ENCODE measurements at regions not wholly inside any gene's neighbourhood (a gene's known extent, or its start where the extent isn't known, plus 50 kb on each side); places are given as distances from the start of the nearest gene placed in this dataset.
"Not testable (repeated sequence)": the region's sequence is repeated elsewhere in the genome, so short reads cannot be mapped to it uniquely, and the experiment has no call there.

DNA sequence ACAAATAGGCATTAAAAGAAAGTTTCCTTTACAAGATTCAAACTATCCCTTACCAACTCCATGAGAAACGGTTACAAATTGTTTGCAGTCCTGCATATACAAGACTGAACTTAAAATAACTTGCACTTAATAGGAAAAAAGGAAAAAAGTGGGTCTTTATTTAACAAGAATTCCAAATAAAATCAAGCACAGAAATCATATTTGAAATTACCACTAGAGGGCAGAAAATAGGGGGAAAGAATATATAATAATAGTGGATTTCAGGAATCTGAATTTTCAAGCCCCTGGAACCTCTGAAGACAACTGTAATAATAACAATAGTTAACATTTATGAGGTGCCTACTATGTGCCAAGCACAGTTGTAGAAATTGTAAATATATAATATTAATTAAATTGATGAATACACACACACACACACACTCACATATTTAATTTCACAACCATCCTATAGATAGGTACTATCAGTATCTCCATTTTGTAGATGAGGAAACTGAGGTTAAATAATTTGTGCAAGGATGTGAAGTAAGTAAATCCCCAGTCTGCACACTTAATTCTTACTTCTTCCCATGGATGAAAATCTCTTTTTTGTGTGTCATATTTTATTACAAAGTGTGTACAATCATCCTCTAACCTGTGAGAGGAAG lies 262.6 kb downstream of the SRGAP2C start:
- H3K4me3 ChIP-seq (ENCODE audit: low read depth in 1 of 2, low read length in 2 of 2); DNase-seq; H3K36me3 ChIP-seq (ENCODE audit: insufficient read depth, low read length); H3K9ac ChIP-seq (ENCODE audit: low read depth, low read length); ATAC-seq (ENCODE audit: insufficient read depth, low read depth); H3K27ac ChIP-seq (ENCODE audit: low read length); H3K4me2 ChIP-seq (ENCODE audit: insufficient read depth, low read length); H2AFZ ChIP-seq (ENCODE audit: low read depth, low read length); H3K79me2 ChIP-seq (ENCODE audit: insufficient read depth, low read length); H4K20me1 ChIP-seq (ENCODE audit: insufficient read depth, low read length); H3K9me3 ChIP-seq (ENCODE audit: insufficient read depth, low read length, severe bottlenecking); H3K27me3 ChIP-seq (ENCODE audit: insufficient read depth, low read length, poor library complexity); H3K4me1 ChIP-seq (ENCODE audit: insufficient read depth, low read length): not testable (repeated sequence)
- TF ChIP-seq, protein P1, sequence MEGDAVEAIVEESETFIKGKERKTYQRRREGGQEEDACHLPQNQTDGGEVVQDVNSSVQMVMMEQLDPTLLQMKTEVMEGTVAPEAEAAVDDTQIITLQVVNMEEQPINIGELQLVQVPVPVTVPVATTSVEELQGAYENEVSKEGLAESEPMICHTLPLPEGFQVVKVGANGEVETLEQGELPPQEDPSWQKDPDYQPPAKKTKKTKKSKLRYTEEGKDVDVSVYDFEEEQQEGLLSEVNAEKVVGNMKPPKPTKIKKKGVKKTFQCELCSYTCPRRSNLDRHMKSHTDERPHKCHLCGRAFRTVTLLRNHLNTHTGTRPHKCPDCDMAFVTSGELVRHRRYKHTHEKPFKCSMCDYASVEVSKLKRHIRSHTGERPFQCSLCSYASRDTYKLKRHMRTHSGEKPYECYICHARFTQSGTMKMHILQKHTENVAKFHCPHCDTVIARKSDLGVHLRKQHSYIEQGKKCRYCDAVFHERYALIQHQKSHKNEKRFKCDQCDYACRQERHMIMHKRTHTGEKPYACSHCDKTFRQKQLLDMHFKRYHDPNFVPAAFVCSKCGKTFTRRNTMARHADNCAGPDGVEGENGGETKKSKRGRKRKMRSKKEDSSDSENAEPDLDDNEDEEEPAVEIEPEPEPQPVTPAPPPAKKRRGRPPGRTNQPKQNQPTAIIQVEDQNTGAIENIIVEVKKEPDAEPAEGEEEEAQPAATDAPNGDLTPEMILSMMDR (IDR thresholded peaks at IDR 0.05; ENCODE audit: borderline replicate concordance, extremely low read depth, low read length, poor library complexity, severe bottlenecking): peak; percentile 59

DNA sequence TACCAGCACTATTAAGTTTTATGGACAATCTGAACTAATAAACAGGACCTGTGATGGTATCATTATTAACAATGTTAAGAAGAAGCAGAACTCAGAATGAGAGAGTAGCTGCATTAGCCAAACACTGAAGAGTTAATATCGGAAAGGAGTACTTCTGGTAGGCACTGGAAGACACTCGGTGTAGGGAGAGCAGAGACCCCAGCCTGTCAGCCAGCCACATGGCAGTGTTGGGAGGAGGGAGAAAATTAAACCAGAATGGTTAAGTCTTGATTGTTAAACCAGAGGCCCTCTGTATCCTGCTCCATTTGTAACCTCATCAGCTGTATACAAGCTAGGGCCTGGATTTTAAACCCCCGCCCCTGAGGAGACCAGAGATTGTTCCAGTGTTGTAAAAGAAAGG lies 263.3 kb downstream of the SRGAP2C start:
- not testable (repeated sequence) for H3K4me3 ChIP-seq (ENCODE audit: low read depth in 1 of 2, low read length in 2 of 2); H3K27ac ChIP-seq (ENCODE audit: low read length); H3K4me2 ChIP-seq (ENCODE audit: insufficient read depth, low read length); H3K79me2 ChIP-seq (ENCODE audit: insufficient read depth, low read length); H3K36me3 ChIP-seq (ENCODE audit: insufficient read depth, low read length); DNase-seq; H3K27me3 ChIP-seq (ENCODE audit: insufficient read depth, low read length, poor library complexity); H3K9me3 ChIP-seq (ENCODE audit: insufficient read depth, low read length, severe bottlenecking); H4K20me1 ChIP-seq (ENCODE audit: insufficient read depth, low read length); H3K4me1 ChIP-seq (ENCODE audit: insufficient read depth, low read length); H3K9ac ChIP-seq (ENCODE audit: low read depth, low read length); H2AFZ ChIP-seq (ENCODE audit: low read depth, low read length)
- peak; percentile 42; the same call in 1 of the 3 replicates for ATAC-seq (ENCODE audit: insufficient read depth, low read depth)

DNA sequence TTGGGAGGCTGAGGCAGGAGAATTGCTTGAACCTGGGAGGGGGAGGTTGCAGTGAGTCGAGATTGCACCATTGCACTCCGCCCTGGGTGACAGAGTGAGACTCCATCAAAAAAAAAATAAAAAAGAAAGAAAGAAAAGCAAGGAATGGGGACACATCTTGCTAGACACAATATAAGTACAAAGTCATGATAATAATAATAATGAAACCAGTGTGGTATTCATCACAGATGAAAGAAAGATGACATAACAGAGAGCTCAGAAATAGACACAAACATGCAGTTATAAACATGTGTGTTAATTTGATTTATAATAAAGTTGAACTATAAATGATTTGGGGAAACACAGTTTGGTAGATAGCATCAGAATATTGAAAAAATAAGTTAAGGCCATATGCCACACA lies 264.1 kb downstream of the SRGAP2C start:
- Histone ChIP-seq H2AFZ (ENCODE audit: low read depth, low read length) (no peak overlapping the region), H3K79me2 (ENCODE audit: insufficient read depth, low read length) (no peaks in the 10 kb centered on the region), H3K4me3 (ENCODE audit: low read depth in 1 of 2, low read length in 2 of 2) (no peak overlapping the region), H3K9ac (ENCODE audit: low read depth, low read length) (no peak overlapping the region), H3K4me1 (ENCODE audit: insufficient read depth, low read length) (no peaks in the 10 kb centered on the region), H4K20me1 (ENCODE audit: insufficient read depth, low read length) (no peaks in the 10 kb centered on the region), H3K4me2 (ENCODE audit: insufficient read depth, low read length) (no peak overlapping the region), H3K27ac (ENCODE audit: low read length) (no peak overlapping the region), H3K9me3 (ENCODE audit: insufficient read depth, low read length, severe bottlenecking) (no peaks in the 10 kb centered on the region), H3K36me3 (ENCODE audit: insufficient read depth, low read length) (no peaks in the 10 kb centered on the region), H3K27me3 (ENCODE audit: insufficient read depth, low read length, poor library complexity) (no peaks in the 10 kb centered on the region)
- ATAC-seq (ENCODE audit: insufficient read depth, low read depth) (no peak), DNase-seq (no peak)
- TF ChIP-seq, protein P1 (IDR thresholded peaks at IDR 0.05; ENCODE audit: borderline replicate concordance, extremely low read depth, low read length, poor library complexity, severe bottlenecking): no peak
- no peak for TF ChIP-seq EZH2 (IDR thresholded peaks at IDR 0.05; ENCODE audit: borderline replicate concordance, low read depth, low read length, severe bottlenecking)

DNA sequence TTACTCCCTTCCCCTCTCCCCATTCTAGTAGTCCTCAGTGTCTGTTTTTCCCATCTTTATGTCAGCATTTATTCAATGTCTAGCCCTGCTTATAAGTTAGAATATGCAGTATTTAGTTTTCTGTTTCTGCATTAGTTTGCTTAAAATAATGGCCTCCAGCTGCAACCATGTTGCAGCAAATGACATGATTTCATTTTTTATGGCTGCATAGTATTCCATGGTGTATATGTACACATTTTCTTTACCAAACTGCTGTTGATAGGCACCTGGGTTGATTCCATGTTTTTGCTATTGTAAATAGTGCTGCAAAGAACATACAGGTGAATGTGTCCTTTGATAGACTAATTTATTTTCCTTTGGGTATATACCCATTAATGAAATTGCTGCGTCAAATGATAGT lies 267.7 kb downstream of the SRGAP2C start:
- Histone ChIP-seq H3K9me3 (ENCODE audit: insufficient read depth, low read length, severe bottlenecking) (no peaks in the 10 kb centered on the region), H2AFZ (ENCODE audit: low read depth, low read length) (no peak overlapping the region), H3K79me2 (ENCODE audit: insufficient read depth, low read length) (no peaks in the 10 kb centered on the region), H3K36me3 (ENCODE audit: insufficient read depth, low read length) (no peaks in the 10 kb centered on the region), H3K27ac (ENCODE audit: low read length) (no peak overlapping the region), H3K4me2 (ENCODE audit: insufficient read depth, low read length) (no peak overlapping the region), H3K9ac (ENCODE audit: low read depth, low read length) (no peak overlapping the region), H3K27me3 (ENCODE audit: insufficient read depth, low read length, poor library complexity) (no peaks in the 10 kb centered on the region), H4K20me1 (ENCODE audit: insufficient read depth, low read length) (no peaks in the 10 kb centered on the region), H3K4me1 (ENCODE audit: insufficient read depth, low read length) (0 out of 2 replicates have a peak, but pooled peaks cover 3% of the 10 kb centered on the region), H3K4me3 (ENCODE audit: low read depth in 1 of 2, low read length in 2 of 2) (no peak overlapping the region)
- TF ChIP-seq EZH2 (IDR thresholded peaks at IDR 0.05; ENCODE audit: borderline replicate concordance, low read depth, low read length, severe bottlenecking): no peak
- TF ChIP-seq, protein P1 (IDR thresholded peaks at IDR 0.05; ENCODE audit: borderline replicate concordance, extremely low read depth, low read length, poor library complexity, severe bottlenecking): no peak
- ATAC-seq (ENCODE audit: insufficient read depth, low read depth): no peak
- DNase-seq: no peak
